ENCODE measurements at regions not wholly inside any gene's neighbourhood (a gene's known extent, or its start where the extent isn't known, plus 50 kb on each side); places are given as distances from the start of the nearest gene placed in this dataset.

GRCh38 chr18:38466426-38466825, 900.8 kb upstream of the CELF4 start:
- H3K27ac ChIP-seq (ENCODE audit: low read depth) = no peak overlapping the region
- H3K4me1 ChIP-seq (ENCODE audit: insufficient read depth) = no peaks in the 10 kb centered on the region
- no peak overlapping the region for H3K4me3 Mint-ChIP-seq
- H3K4me2 ChIP-seq = no peak overlapping the region
- DNase-seq (ENCODE audit: low spot score) (no peak), ATAC-seq (no peak)
- no peaks in the 10 kb centered on the region for H3K27me3 ChIP-seq (ENCODE audit: insufficient read depth)
- no peaks in the 10 kb centered on the region for H3K4me1 Mint-ChIP-seq
- H4K20me1 ChIP-seq (replicated peaks; ENCODE audit: insufficient read depth) = no peaks in the 10 kb centered on the region
- no peaks in the 10 kb centered on the region for H3K27me3 Mint-ChIP-seq (ENCODE audit: insufficient read depth, low read depth, poor library complexity)
- H3K9me3 Mint-ChIP-seq = no peaks in the 10 kb centered on the region; the same call in 2 of the 3 replicates
- H2AFZ ChIP-seq = no peak overlapping the region
- H3K9me2 ChIP-seq (ENCODE audit: insufficient read depth) = peaks cover 10% of the 10 kb centered on the region; the same call in 1 of the 2 replicates
- H3K79me2 ChIP-seq (replicated peaks; ENCODE audit: insufficient read depth) = no peaks in the 10 kb centered on the region
- no peak for TF ChIP-seq ZNF462 (CRISPR knock-in tag; IDR thresholded peaks at IDR 0.05)
- no peak for TF ChIP-seq NANOG (IDR thresholded peaks at IDR 0.05; ENCODE audit: borderline replicate concordance)
- no peak for TF ChIP-seq EZH2phosphoT487 (IDR thresholded peaks at IDR 0.05; ENCODE audit: unreplicated experiment)
- TF ChIP-seq POLR2AphosphoS5 (IDR thresholded peaks at IDR 0.05; ENCODE audit: low read depth) = no peak
- TF ChIP-seq ETS1 (IDR thresholded peaks at IDR 0.05) = no peak
- TF ChIP-seq JUNB (IDR thresholded peaks at IDR 0.05; ENCODE audit: unreplicated experiment) = no peak
- no peak for TF ChIP-seq ZNF331 (CRISPR knock-in tag; IDR thresholded peaks at IDR 0.05; ENCODE audit: low read depth)
- TF ChIP-seq EZH2 (IDR thresholded peaks at IDR 0.05; ENCODE audit: low read depth, unreplicated experiment) = no peak
- TF ChIP-seq REST (IDR thresholded peaks at IDR 0.05; ENCODE audit: unreplicated experiment) = no peak
- no peak for TF ChIP-seq CTCF (conservative IDR thresholded peaks at IDR 0.05; ENCODE audit: low read depth in 2 of 2)
- no peak for TF ChIP-seq ZNF114 (CRISPR knock-in tag; IDR thresholded peaks at IDR 0.05)
- no peak for TF ChIP-seq CREB1 (CRISPR knock-in tag; IDR thresholded peaks at IDR 0.05; ENCODE audit: low read depth)
- H3K36me3 Mint-ChIP-seq (ENCODE audit: low read depth) = no peaks in the 10 kb centered on the region
- no peak overlapping the region for H3K27ac Mint-ChIP-seq
- no peaks in the 10 kb centered on the region for H3F3A ChIP-seq (replicated peaks; ENCODE audit: low read depth)
- H3K36me3 ChIP-seq (ENCODE audit: insufficient read depth) = no peaks in the 10 kb centered on the region
- no peak overlapping the region for H3K4me3 ChIP-seq

Data from GM23338 (cell line).